ENCODE measurements at regions not wholly inside any gene's neighbourhood (a gene's known extent, or its start where the extent isn't known, plus 50 kb on each side); places are given as distances from the start of the nearest gene placed in this dataset.

DNA sequence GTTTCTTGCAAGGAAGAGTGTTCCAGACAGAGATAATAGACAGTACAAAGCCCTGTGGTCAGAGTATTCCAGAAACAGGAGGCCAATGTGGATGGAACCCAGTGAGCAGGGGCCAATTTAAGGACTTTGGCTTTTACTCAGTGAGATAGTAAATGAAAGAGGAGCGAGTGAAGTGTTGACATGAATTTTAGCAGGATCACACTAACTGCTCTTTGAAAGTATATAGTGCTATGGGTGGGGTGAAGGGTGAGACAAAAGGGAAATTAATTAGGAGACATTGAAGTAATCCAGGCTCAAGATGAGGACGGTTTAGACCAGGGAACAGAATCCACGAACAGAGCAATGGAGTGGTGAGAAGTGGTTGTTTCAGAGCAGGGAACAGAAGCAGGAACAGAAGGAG, 62.2 kb upstream of the TES start:
- no peaks in the 10 kb centered on the region for H3K4me1 ChIP-seq
- H3K4me3 ChIP-seq: no peak overlapping the region
- no peaks in the 10 kb centered on the region for H3K9me3 ChIP-seq
- TF ChIP-seq, protein P1, sequence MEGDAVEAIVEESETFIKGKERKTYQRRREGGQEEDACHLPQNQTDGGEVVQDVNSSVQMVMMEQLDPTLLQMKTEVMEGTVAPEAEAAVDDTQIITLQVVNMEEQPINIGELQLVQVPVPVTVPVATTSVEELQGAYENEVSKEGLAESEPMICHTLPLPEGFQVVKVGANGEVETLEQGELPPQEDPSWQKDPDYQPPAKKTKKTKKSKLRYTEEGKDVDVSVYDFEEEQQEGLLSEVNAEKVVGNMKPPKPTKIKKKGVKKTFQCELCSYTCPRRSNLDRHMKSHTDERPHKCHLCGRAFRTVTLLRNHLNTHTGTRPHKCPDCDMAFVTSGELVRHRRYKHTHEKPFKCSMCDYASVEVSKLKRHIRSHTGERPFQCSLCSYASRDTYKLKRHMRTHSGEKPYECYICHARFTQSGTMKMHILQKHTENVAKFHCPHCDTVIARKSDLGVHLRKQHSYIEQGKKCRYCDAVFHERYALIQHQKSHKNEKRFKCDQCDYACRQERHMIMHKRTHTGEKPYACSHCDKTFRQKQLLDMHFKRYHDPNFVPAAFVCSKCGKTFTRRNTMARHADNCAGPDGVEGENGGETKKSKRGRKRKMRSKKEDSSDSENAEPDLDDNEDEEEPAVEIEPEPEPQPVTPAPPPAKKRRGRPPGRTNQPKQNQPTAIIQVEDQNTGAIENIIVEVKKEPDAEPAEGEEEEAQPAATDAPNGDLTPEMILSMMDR (IDR thresholded peaks at IDR 0.05): no peak
- no peak for TF ChIP-seq POLR2A (IDR thresholded peaks at IDR 0.05)
- no peak overlapping the region for H3K27ac ChIP-seq
- intact Hi-C loops (cut with DNase I; ENCODE audit: low total_unique reads): no loop called here
- H3K27me3 ChIP-seq: no peaks in the 10 kb centered on the region
- no peaks in the 10 kb centered on the region for H3K36me3 ChIP-seq (ENCODE audit: low read depth, missing control alignments)
- no peak for DNase-seq
- WGBS, 2 donors: 76 to 77% methylated on average over 3 of the region's 3 CpGs

DNA sequence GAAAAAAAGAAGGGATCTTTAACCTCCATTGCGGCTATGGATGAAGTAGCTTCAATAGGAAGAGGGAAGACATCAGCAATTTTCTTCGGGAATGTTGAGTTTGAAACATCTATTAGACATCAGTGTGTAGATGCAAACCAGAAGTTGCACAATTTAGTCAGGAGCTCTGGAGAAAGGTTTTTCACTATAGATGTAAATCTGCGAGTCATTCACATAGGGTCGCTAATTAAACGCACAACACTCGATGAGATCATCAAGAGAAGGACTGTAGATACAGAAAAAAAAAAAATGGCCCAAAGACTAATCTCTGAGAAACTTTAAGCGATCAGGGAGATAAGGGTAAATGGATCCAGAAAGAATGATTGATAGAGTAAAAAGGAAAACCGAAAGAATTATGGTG, 61.7 kb upstream of the TES start:
- no peaks in the 10 kb centered on the region for H3K27me3 ChIP-seq
- H3K27ac ChIP-seq: no peak overlapping the region
- TF ChIP-seq, protein P1 (IDR thresholded peaks at IDR 0.05): no peak
- no peak for TF ChIP-seq POLR2A (IDR thresholded peaks at IDR 0.05)
- H3K9me3 ChIP-seq: no peaks in the 10 kb centered on the region
- no peak overlapping the region for H3K4me3 ChIP-seq
- H3K36me3 ChIP-seq (ENCODE audit: low read depth, missing control alignments): no peaks in the 10 kb centered on the region
- H3K4me1 ChIP-seq: no peaks in the 10 kb centered on the region
- 90 to 92% methylated on average over 8 of the region's 8 CpGs for WGBS, 2 donors
- intact Hi-C loops (cut with DNase I; ENCODE audit: low total_unique reads): no loop called here
- no peak for DNase-seq

DNA sequence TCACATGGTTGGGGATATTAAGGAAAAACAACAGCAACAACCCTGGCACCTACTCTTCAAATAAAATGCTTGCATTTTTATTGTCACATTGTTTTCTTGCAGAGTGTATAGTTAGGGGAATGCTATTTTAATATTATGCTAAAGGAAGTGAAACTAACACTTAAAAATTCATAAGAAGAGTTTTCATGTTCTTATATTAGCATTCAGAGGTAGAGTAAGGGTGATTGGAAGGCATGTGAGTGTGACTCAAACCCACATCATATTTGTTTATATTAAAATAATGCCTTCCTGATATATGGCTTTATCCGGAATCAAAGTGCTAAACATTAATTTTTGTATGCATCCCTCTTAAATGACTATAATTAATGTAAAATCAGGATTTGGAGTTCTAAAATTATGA, 59.8 kb upstream of the TES start:
- intact Hi-C loops (cut with DNase I; ENCODE audit: low total_unique reads): no loop called here
- Histone ChIP-seq H3K9me3 (no peaks in the 10 kb centered on the region), H3K4me1 (no peaks in the 10 kb centered on the region), H3K4me3 (no peak overlapping the region), H3K27ac (no peak overlapping the region), H3K27me3 (no peaks in the 10 kb centered on the region), H3K36me3 (ENCODE audit: low read depth, missing control alignments) (no peaks in the 10 kb centered on the region)
- DNase-seq: no peak
- WGBS, 2 donors: 83 to 90% methylated on average over 1 of the region's 1 CpG
- TF ChIP-seq, protein P1 (IDR thresholded peaks at IDR 0.05): no peak
- TF ChIP-seq POLR2A (IDR thresholded peaks at IDR 0.05): no peak

DNA sequence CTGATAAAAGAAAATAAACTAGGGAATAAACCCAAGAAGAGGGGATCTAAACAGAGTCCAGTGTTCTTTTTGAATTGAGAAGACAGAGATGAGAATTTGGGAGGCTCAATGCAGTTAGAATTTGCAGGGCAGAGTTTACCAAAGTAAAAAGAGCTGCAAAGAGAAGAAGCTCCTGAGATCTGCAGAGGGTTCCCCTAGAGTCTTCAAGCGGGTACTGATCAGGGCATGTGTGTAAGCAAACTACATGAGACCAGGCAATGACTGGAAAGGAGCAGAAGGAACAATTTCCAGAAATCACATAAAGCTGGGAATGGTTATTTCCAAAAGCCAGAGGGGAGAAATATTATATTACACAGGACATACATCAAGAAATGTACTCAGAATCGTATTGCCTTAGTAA, 58.1 kb upstream of the TES start:
- DNase-seq: no peak
- no peak for TF ChIP-seq POLR2A (IDR thresholded peaks at IDR 0.05)
- TF ChIP-seq, protein P1 (IDR thresholded peaks at IDR 0.05): no peak
- intact Hi-C loops (cut with DNase I; ENCODE audit: low total_unique reads): no loop called here
- Histone ChIP-seq H3K36me3 (ENCODE audit: low read depth, missing control alignments) (no peaks in the 10 kb centered on the region), H3K27me3 (no peaks in the 10 kb centered on the region), H3K4me3 (no peak overlapping the region), H3K27ac (no peak overlapping the region), H3K4me1 (no peaks in the 10 kb centered on the region), H3K9me3 (no peaks in the 10 kb centered on the region)
- 85 to 89% methylated on average over 2 of the region's 2 CpGs for WGBS, 2 donors

DNA sequence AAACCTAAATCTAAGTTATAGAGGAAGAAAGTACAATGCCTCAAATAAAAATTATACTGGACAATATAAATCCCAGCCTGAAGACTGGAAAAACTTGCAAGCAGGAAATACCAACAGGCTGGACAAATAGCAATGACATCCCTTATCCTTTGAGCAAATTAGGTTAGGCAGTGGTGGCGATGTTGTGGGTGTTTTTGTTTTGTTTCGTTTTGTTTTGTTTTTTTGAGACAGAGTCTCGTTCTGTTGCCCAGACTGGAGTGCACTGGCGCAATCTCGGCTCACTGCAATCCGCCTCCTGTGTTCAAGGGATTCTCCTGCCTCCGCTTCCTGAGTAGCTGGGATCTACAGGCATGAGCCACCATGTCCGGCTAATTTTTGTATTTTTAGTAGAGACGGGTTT, 57.3 kb upstream of the TES start:
- no peak overlapping the region for H3K4me3 ChIP-seq
- intact Hi-C loops (cut with DNase I; ENCODE audit: low total_unique reads): no loop called here
- 86 to 90% methylated on average over 9 of the region's 9 CpGs for WGBS, 2 donors
- H3K27me3 ChIP-seq: no peaks in the 10 kb centered on the region
- H3K9me3 ChIP-seq: no peaks in the 10 kb centered on the region
- TF ChIP-seq, protein P1 (IDR thresholded peaks at IDR 0.05): no peak
- TF ChIP-seq POLR2A (IDR thresholded peaks at IDR 0.05): no peak
- H3K4me1 ChIP-seq: no peaks in the 10 kb centered on the region
- no peak for DNase-seq
- no peaks in the 10 kb centered on the region for H3K36me3 ChIP-seq (ENCODE audit: low read depth, missing control alignments)
- no peak overlapping the region for H3K27ac ChIP-seq

Measured in testis (tissue), 2 donors.